Ovary (tissue), 7 donors: ENCODE measurements at regions not wholly inside any gene's neighbourhood (a gene's known extent, or its start where the extent isn't known, plus 50 kb on each side); places are given as distances from the start of the nearest gene placed in this dataset.

Experiments
- DNase-seq, 5 donors: peaks; one replicate each; pipeline ENCODE4 v3.0.0-alpha.2; 2019 to 2020
- H3K27ac ChIP-seq, 2 donors: fragments of 200-600 bp; one replicate each; pipeline versions ENCODE4 v1.5.1 to v1.8.0; 2019 to 2022
- H3K27me3 ChIP-seq: fragments of 200-600 bp; one replicate; pipeline ENCODE4 v1.8.0; 2022
- H3K36me3 ChIP-seq: fragments of 200-600 bp; sonication (generic); one replicate; pipeline ENCODE4 v1.5.1; 2019
- H3K4me1 ChIP-seq: one replicate; pipeline ENCODE4 v1.8.1; 2013; ENCODE audit warnings: mild to moderate bottlenecking, moderate library complexity; ENCODE audit not compliant: insufficient read depth
- H3K4me3 ChIP-seq: fragments of 200-600 bp; sonication (generic); one replicate; pipeline ENCODE4 v1.5.1; 2017
- H3K9me3 ChIP-seq, 2 donors: fragments of 200-600 bp in 1 of 2; sonication (generic) in 1 of 2; one replicate each; pipeline versions ENCODE4 v1.5.1 to v1.8.1; 2013 to 2019; ENCODE audit warnings: mild to moderate bottlenecking in 1 of 2, moderate library complexity in 1 of 2
- EP300 ChIP-seq: sonication (generic); formaldehyde crosslinking; IDR thresholded peaks from one replicate; pipeline ENCODE4 v1.6.1; 2017; ENCODE audit warnings: antibody characterized with exemption
- POLR2A ChIP-seq: fragments of 450-650 bp; IDR thresholded peaks from one replicate; pipeline ENCODE4 v1.6.1; 2017; ENCODE audit warnings: antibody characterized with exemption, mild to moderate bottlenecking, moderate library complexity
- WGBS, 3 donors: extraction: QIAGEN DNeasy Blood & Tissue Kit in 1 of 3; methylation state at CpG; one replicate each; pipeline versions ENCODE4 v1.1.5 to v1.1.7; 2013 to 2017; 5-methylcytosine and 5-hydroxymethylcytosine counted together
- intact Hi-C, 4 donors: fragments of 100-400 bp; cut with DNase I; formaldehyde crosslinking; loops; one replicate each; pipeline versions ENCODE4 v1.11.0 to v1.15.1; 2022 to 2023
- TF ChIP-seq, protein P1 (sequence below), 3 donors: fragments of 450-650 bp in 2 of 3; fragments of 200-600 bp in 1 of 3; IDR thresholded peaks; one replicate each; pipeline versions ENCODE4 v1.5.1 to v1.8.0; 2016 to 2022; ENCODE audit warnings: antibody characterized with exemption in 3 of 3, mild to moderate bottlenecking in 1 of 3
- donor health status: DM: no; HTN: no; CAD: no; lungs with moderate emphysema.
- donor health status: DM: no; HTN: no; CAD: no.
- donor health status: Bipolar disorder and iron deficiency.
- donor health status: DM: no; HTN: no; CAD: no.
- donor health status: DM: yes; HTN: yes; CAD: no.

DNA sequence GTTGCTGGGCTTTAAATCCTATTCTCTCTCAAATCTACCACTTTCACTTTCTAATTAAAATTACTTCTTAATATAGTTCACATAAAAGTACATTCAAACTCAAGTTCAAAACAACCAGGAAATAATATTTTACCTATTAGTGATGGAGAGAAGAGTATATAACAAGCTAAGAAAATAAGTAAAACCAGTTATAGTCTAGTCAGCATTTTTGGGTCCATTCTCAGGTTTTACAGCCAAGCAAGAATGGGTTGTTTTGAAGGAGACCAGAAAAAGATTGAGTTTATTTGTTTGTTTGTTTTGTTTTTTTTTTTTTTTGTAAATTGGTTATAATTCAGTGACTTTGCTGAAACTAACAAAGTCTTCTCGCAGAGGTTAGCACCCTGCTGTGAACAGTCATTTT, 106.3 kb upstream of the PTPRZ1 start:
- Histone ChIP-seq H3K36me3 (no peaks in the 10 kb centered on the region), H3K27me3 (no peaks in the 10 kb centered on the region), H3K9me3 (no peaks in the 10 kb centered on the region), H3K4me1 (no peaks in the 10 kb centered on the region), H3K4me3 (no peak overlapping the region), H3K27ac (no peak overlapping the region)
- DNase-seq: no peak
- no peak for TF ChIP-seq POLR2A
- TF ChIP-seq, protein P1, sequence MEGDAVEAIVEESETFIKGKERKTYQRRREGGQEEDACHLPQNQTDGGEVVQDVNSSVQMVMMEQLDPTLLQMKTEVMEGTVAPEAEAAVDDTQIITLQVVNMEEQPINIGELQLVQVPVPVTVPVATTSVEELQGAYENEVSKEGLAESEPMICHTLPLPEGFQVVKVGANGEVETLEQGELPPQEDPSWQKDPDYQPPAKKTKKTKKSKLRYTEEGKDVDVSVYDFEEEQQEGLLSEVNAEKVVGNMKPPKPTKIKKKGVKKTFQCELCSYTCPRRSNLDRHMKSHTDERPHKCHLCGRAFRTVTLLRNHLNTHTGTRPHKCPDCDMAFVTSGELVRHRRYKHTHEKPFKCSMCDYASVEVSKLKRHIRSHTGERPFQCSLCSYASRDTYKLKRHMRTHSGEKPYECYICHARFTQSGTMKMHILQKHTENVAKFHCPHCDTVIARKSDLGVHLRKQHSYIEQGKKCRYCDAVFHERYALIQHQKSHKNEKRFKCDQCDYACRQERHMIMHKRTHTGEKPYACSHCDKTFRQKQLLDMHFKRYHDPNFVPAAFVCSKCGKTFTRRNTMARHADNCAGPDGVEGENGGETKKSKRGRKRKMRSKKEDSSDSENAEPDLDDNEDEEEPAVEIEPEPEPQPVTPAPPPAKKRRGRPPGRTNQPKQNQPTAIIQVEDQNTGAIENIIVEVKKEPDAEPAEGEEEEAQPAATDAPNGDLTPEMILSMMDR (IDR thresholded peaks at IDR 0.05): no peak
- no peak for TF ChIP-seq EP300
- intact Hi-C loops: no loop called here
- 89 to 95% (median 94%) methylated on average over 1 of the region's 1 CpG for WGBS, 3 donors

DNA sequence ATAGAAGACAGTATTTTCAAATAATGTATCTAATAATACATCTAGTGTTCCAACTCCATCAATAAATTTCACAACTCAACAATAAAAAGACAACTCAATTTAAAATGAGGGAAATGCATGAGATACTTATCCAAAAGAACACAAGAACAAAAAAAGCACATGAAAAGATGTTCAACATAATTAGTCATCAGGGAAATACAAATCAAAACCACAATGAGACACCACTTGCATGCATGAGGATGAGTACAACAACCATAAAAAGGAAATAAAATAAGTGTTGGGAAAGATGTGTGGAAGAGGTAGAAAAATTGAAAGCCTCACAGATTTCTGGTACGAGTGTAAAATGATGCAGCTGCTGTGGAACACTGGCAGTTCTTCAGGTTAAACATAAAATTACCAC, 111.6 kb upstream of the PTPRZ1 start:
- Histone ChIP-seq H3K4me1 (no peaks in the 10 kb centered on the region), H3K27ac (no peak overlapping the region), H3K36me3 (no peaks in the 10 kb centered on the region), H3K4me3 (no peak overlapping the region), H3K27me3 (no peaks in the 10 kb centered on the region), H3K9me3 (no peaks in the 10 kb centered on the region)
- 59 to 74% (median 66%) methylated on average over 1 of the region's 1 CpG for WGBS, 3 donors
- no peak for DNase-seq
- intact Hi-C loops: no loop called here
- TF ChIP-seq POLR2A (no peak), EP300 (no peak)
- TF ChIP-seq, protein P1 (IDR thresholded peaks at IDR 0.05): no peak

DNA sequence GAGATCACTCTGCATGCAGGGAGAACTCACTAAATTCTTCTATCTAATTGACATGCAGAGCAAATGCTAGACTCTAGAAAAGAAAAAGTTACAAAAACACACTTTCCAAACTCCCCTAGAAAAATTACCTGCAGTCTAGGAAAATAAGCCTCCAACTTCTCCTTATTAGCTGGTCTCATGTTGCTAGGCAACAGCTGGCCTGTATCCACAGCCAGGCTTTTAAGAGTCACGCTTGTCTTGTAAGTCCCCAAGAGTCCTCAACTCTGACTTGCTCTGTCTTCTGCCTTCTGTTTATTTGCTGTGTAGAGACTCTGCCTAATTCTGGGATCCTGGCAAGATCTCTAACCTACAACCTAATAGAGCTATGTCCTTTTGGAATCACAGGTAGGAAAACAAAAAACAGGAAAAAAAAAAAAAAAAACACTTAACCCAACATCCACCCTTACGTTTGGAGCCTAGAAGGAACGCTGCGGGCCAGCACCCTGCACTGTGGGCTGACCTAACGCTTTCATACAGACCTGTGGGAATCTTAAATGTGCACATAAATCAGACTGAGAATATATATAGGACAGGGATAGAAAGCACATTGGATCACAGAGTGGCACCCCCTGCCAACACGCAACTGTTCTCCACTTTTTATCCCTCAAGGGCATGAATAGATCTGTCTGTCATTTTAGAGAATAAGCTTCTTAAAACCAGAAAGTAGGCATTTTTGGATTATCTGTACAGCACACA, 117.0 kb upstream of the PTPRZ1 start:
- intact Hi-C loops: loop anchor here in 1 of 4 donors (10.0 kb wide), 1 partner anchor 239 kb away; no protein-coding TSS in a partner anchor
- 69 to 80% (median 76%) methylated on average over 6 of the region's 6 CpGs for WGBS, 3 donors
- H3K27me3 ChIP-seq: no peaks in the 10 kb centered on the region
- no peaks in the 10 kb centered on the region for H3K36me3 ChIP-seq
- H3K27ac ChIP-seq: no peak overlapping the region
- no peaks in the 10 kb centered on the region for H3K4me1 ChIP-seq
- TF ChIP-seq, protein P1 (IDR thresholded peaks at IDR 0.05): no peak
- TF ChIP-seq POLR2A (no peak), EP300 (no peak)
- no peaks in the 10 kb centered on the region for H3K9me3 ChIP-seq
- no peak for DNase-seq
- no peak overlapping the region for H3K4me3 ChIP-seq

DNA sequence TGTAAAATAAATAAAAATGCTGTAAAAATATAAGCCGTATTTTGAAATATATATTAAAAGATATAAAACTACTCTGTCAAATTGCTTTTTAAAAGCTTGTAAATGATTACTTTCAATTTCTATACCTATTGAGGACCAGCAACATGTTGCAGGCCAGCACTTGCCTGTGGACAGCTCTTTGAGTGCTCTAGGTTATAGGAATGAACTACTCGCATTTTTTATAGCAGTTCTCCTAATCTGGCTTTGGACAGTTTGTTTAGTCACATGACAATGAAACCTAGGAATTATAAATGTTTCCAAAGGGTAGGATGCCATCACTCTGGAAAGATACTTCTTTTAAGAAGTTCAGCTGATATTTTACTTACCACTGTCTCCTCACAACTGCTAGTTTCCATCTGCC, 117.7 kb upstream of the PTPRZ1 start:
- no peak overlapping the region for H3K4me3 ChIP-seq
- WGBS, 3 donors: 43 to 52% (median 47%) methylated on average over 2 of the region's 2 CpGs
- H3K4me1 ChIP-seq: no peaks in the 10 kb centered on the region
- H3K27ac ChIP-seq: no peak overlapping the region
- H3K27me3 ChIP-seq: no peaks in the 10 kb centered on the region
- H3K9me3 ChIP-seq: no peaks in the 10 kb centered on the region
- no peaks in the 10 kb centered on the region for H3K36me3 ChIP-seq
- DNase-seq: no peak
- intact Hi-C loops: loop anchor here in 1 of 4 donors (10.0 kb wide), 1 partner anchor 240 kb away; no protein-coding TSS in a partner anchor
- TF ChIP-seq EP300 (no peak), POLR2A (no peak)
- TF ChIP-seq, protein P1 (IDR thresholded peaks at IDR 0.05): no peak
